ENCODE measurements at regions not wholly inside any gene's neighbourhood (a gene's known extent, or its start where the extent isn't known, plus 50 kb on each side); places are given as distances from the start of the nearest gene placed in this dataset.

DNA sequence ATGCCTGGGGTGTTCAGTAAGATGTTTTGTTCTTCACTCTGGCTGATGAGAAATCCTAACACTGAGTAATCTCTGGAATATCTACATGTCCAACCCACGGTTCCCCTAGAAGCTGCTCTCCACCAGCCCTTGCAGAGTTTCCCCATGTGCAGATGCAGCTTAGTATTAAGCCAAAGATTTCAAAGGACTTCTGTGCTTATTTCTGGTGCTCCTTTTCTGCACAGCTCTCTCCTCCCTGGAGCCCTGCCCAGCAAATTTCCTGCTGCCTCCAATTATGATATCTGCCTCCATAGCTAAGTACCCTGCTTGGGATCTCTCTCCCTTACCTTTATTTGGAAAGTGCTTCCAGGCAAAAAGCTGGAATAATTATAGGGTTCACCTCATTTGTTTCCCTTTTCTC is 949.3 kb downstream of the BCL11A start:
- TF ChIP-seq BHLHE40 (IDR thresholded peaks at IDR 0.05; ENCODE audit: borderline replicate concordance) (no peak), SP1 (IDR thresholded peaks at IDR 0.05) (no peak)

All from HEK293T (cell line).